ENCODE measurements at regions not wholly inside any gene's neighbourhood (a gene's known extent, or its start where the extent isn't known, plus 50 kb on each side); places are given as distances from the start of the nearest gene placed in this dataset.

- Mint-ChIP-seq H3K36me3 (ENCODE audit: unreplicated experiment) (no peaks in the 10 kb centered on the region), H3K9me3 (ENCODE audit: unreplicated experiment) (no peaks in the 10 kb centered on the region), H3K27me3 (ENCODE audit: unreplicated experiment) (no peaks in the 10 kb centered on the region), H3K4me1 (ENCODE audit: low read depth, unreplicated experiment) (no peaks in the 10 kb centered on the region), H3K4me3 (ENCODE audit: unreplicated experiment) (no peak overlapping the region), H3K27ac (ENCODE audit: unreplicated experiment) (no peak overlapping the region)
- TF ChIP-seq CTCF (IDR thresholded peaks at IDR 0.05; ENCODE audit: partially characterized antibody, unreplicated experiment), result no peak
- DNase-seq, result no peak
Measured at GRCh38 chr5:159488516-159488915, 158.2 kb upstream of the IL12B start.

- DNase-seq, result no peak
- Mint-ChIP-seq H3K9me3 (ENCODE audit: unreplicated experiment) (peaks cover 2% of the 10 kb centered on the region), H3K36me3 (ENCODE audit: unreplicated experiment) (no peaks in the 10 kb centered on the region), H3K4me3 (ENCODE audit: unreplicated experiment) (no peak overlapping the region), H3K27ac (ENCODE audit: unreplicated experiment) (no peak overlapping the region), H3K27me3 (ENCODE audit: unreplicated experiment) (no peaks in the 10 kb centered on the region), H3K4me1 (ENCODE audit: low read depth, unreplicated experiment) (no peaks in the 10 kb centered on the region)
- no peak for TF ChIP-seq CTCF (IDR thresholded peaks at IDR 0.05; ENCODE audit: partially characterized antibody, unreplicated experiment)
Measured at GRCh38 chr5:159489779-159490178, 159.5 kb upstream of the IL12B start.

- Mint-ChIP-seq H3K27ac (ENCODE audit: unreplicated experiment) (no peak overlapping the region), H3K36me3 (ENCODE audit: unreplicated experiment) (no peaks in the 10 kb centered on the region), H3K4me1 (ENCODE audit: low read depth, unreplicated experiment) (no peaks in the 10 kb centered on the region), H3K9me3 (ENCODE audit: unreplicated experiment) (peaks cover 2% of the 10 kb centered on the region), H3K27me3 (ENCODE audit: unreplicated experiment) (no peaks in the 10 kb centered on the region), H3K4me3 (ENCODE audit: unreplicated experiment) (no peak overlapping the region)
- DNase-seq, result no peak
- no peak for TF ChIP-seq CTCF (IDR thresholded peaks at IDR 0.05; ENCODE audit: partially characterized antibody, unreplicated experiment)
Measured at GRCh38 chr5:159490507-159490906, 160.2 kb upstream of the IL12B start.

GRCh38 chr5:159493696-159494095 lies 163.4 kb upstream of the IL12B start:
- H3K4me1 Mint-ChIP-seq (ENCODE audit: low read depth, unreplicated experiment), result peaks cover 19% of the 10 kb centered on the region
- TF ChIP-seq CTCF (IDR thresholded peaks at IDR 0.05; ENCODE audit: partially characterized antibody, unreplicated experiment), result no peak
- peaks cover 2% of the 10 kb centered on the region for H3K9me3 Mint-ChIP-seq (ENCODE audit: unreplicated experiment)
- DNase-seq, result no peak
- H3K4me3 Mint-ChIP-seq (ENCODE audit: unreplicated experiment), result no peak overlapping the region
- no peaks in the 10 kb centered on the region for H3K36me3 Mint-ChIP-seq (ENCODE audit: unreplicated experiment)
- H3K27me3 Mint-ChIP-seq (ENCODE audit: unreplicated experiment), result no peaks in the 10 kb centered on the region
- H3K27ac Mint-ChIP-seq (ENCODE audit: unreplicated experiment), result no peak overlapping the region

- H3K4me3 Mint-ChIP-seq (ENCODE audit: unreplicated experiment), result no peak overlapping the region
- DNase-seq, result no peak
- no peaks in the 10 kb centered on the region for H3K27me3 Mint-ChIP-seq (ENCODE audit: unreplicated experiment)
- H3K36me3 Mint-ChIP-seq (ENCODE audit: unreplicated experiment), result no peaks in the 10 kb centered on the region
- peaks cover 3% of the 10 kb centered on the region for H3K9me3 Mint-ChIP-seq (ENCODE audit: unreplicated experiment)
- H3K27ac Mint-ChIP-seq (ENCODE audit: unreplicated experiment), result no peak overlapping the region
- H3K4me1 Mint-ChIP-seq (ENCODE audit: low read depth, unreplicated experiment), result peaks cover 19% of the 10 kb centered on the region
- no peak for TF ChIP-seq CTCF (IDR thresholded peaks at IDR 0.05; ENCODE audit: partially characterized antibody, unreplicated experiment)
Measured at GRCh38 chr5:159496773-159497172, 166.5 kb upstream of the IL12B start.
